Natural killer cell (primary cell): ENCODE measurements at regions not wholly inside any gene's neighbourhood (a gene's known extent, or its start where the extent isn't known, plus 50 kb on each side); places are given as distances from the start of the nearest gene placed in this dataset.

Experiments used
- ATAC-seq, 3 donors: fragments of 150-1000 bp in 2 of 3; fragments of 200-7000 bp in 1 of 3; cut with Tn5 transposase; 1 replicate in 1 of 3; 2 replicates in 2 of 3; pipeline ENCODE4 v1.10.0; 2021; ENCODE audit warnings: mild to moderate bottlenecking in 2 of 3, moderate library complexity in 2 of 3
- DNase-seq, 2 donors: peaks; one replicate each; pipeline versions ENCODE4 v3.0.0 to v3.0.0-alpha.2; 2013 to 2021; ENCODE audit warnings: mixed read lengths in 1 of 2
- H3K27ac ChIP-seq: one replicate; pipeline ENCODE4 v1.5.1; 2013; ENCODE audit warnings: mild to moderate bottlenecking, low read length
- H3K27me3 ChIP-seq: one replicate; pipeline ENCODE4 v1.6.1; 2013; ENCODE audit warnings: low read length; ENCODE audit not compliant: control insufficient read depth, insufficient read depth
- H3K36me3 ChIP-seq: one replicate; pipeline ENCODE4 v1.6.1; 2013; ENCODE audit warnings: low read length; ENCODE audit not compliant: control insufficient read depth, insufficient read depth
- H3K4me1 ChIP-seq: one replicate; pipeline ENCODE4 v1.6.1; 2013; ENCODE audit warnings: low read length; ENCODE audit not compliant: control insufficient read depth, insufficient read depth
- H3K4me3 ChIP-seq: one replicate; pipeline ENCODE4 v1.5.1; 2013; ENCODE audit warnings: low read length
- H3K9me3 ChIP-seq: one replicate; pipeline ENCODE4 v1.6.1; 2013; ENCODE audit warnings: low read length; ENCODE audit not compliant: control insufficient read depth, insufficient read depth
- H3K27ac Mint-ChIP-seq, 2 donors: one replicate each; pipeline ENCODE4 v1.8.0; 2022; ENCODE audit warnings: mild to moderate bottlenecking in 2 of 2, mixed read lengths in 2 of 2, moderate library complexity in 1 of 2
- H3K27me3 Mint-ChIP-seq, 2 donors: one replicate each; pipeline ENCODE4 v1.8.0; 2022; ENCODE audit warnings: low read depth in 2 of 2, mixed read lengths in 2 of 2
- H3K36me3 Mint-ChIP-seq: one replicate; pipeline ENCODE4 v1.8.0; 2022; ENCODE audit warnings: mixed read lengths
- H3K4me1 Mint-ChIP-seq, 2 donors: one replicate each; pipeline ENCODE4 v1.8.0; 2022; ENCODE audit warnings: mixed read lengths in 2 of 2
- H3K4me3 Mint-ChIP-seq: one replicate; pipeline ENCODE4 v1.8.0; 2022; ENCODE audit warnings: mild to moderate bottlenecking, moderate library complexity, mixed read lengths
- H3K9me3 Mint-ChIP-seq, 2 donors: one replicate each; pipeline ENCODE4 v1.8.0; 2022; ENCODE audit warnings: mixed read lengths in 2 of 2
- CTCF ChIP-seq: fragments of 200-600 bp; IDR thresholded peaks from one replicate; pipeline ENCODE4 v1.8.0; 2022; ENCODE audit warnings: antibody characterized with exemption
- WGBS: methylation state at CpG from one replicate; pipeline ENCODE4 v1.1.7; 2013; ENCODE audit warnings: missing lambda C conversion rate; ENCODE audit not compliant: insufficient coverage; 5-methylcytosine and 5-hydroxymethylcytosine counted together
- intact Hi-C: fragments of 100-400 bp; cut with micrococcal nuclease; formaldehyde crosslinking; loops from one replicate; pipeline ENCODE4 v1.14.2; 2022

DNA sequence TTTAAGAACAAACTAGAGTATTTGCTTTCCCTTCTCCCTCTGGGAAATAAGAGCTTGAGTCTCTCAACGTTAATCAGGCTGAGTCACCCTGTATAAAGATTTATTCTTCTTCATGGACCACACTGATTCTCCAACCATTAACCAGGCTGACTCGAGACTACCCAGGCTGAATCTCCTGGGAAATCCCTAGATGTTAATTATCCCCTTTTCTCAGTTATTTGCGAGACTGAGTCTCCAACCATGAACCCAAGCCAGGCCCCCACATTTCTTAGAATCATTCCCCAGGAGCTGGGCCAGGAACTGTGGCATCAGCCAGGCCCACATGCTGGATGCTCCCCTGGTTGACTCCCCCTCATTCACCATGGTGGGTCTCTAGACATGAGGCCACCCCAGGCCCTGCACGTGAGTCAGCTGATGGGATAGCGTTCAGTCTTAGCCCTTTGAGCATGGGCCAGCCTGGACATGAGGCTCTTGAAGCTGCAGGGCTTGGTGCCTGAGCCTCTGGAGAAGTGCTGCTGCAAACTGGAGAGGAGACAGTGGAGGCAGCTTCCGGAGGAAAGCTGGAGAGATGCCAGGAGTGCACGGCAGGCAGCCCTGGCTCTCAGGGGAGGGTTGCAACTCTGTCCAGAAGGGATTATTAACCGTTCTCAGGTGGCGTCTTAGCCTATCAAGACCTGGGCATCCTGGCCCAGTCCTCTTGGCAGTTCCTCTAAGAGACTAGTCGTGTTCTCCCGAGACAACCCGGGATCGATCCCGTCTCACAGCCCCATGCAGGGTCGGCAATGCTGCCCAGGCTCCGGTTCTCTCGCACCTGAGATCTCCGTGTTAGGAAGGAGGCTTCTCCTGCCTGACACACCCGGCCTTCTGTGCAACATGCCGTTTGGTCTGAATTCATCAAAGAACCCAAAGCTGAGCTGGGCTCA lies 296.6 kb downstream of the ADGRD1 start:
- DNase-seq (no peak), ATAC-seq (no peak)
- TF ChIP-seq CTCF = no peak
- Mint-ChIP-seq H3K27me3 (peaks cover 0 to 3% of the 10 kb centered on the region in 2 donors), H3K9me3 (no peaks in the 10 kb centered on the region), H3K27ac (no peak overlapping the region), H3K36me3 (no peaks in the 10 kb centered on the region), H3K4me3 (no peak overlapping the region), H3K4me1 (no peaks in the 10 kb centered on the region)
- H3K27me3 ChIP-seq = no peaks in the 10 kb centered on the region
- no peaks in the 10 kb centered on the region for H3K9me3 ChIP-seq
- H3K27ac ChIP-seq = no peak overlapping the region
- no peak overlapping the region for H3K4me3 ChIP-seq
- 80% methylated on average over 20 of the region's 20 CpGs for WGBS
- H3K4me1 ChIP-seq = no peaks in the 10 kb centered on the region
- intact Hi-C loops = no loop called here
- no peaks in the 10 kb centered on the region for H3K36me3 ChIP-seq

- no peaks in the 10 kb centered on the region for H3K4me1 Mint-ChIP-seq
- 92% methylated on average over 10 of the region's 10 CpGs for WGBS
- no peak overlapping the region for H3K4me3 Mint-ChIP-seq
These were observed 297.2 kb downstream of the ADGRD1 start for GRCh38 chr12:131250951-131251315.

GRCh38 chr12:131251336-131252101 lies 297.8 kb downstream of the ADGRD1 start:
- WGBS = 73% methylated on average over 16 of the region's 16 CpGs
- ATAC-seq (no peak), DNase-seq (no peak)
- H3K4me3 ChIP-seq = no peak overlapping the region
- intact Hi-C loops = no loop called here
- Mint-ChIP-seq H3K4me1 (no peaks in the 10 kb centered on the region), H3K4me3 (no peak overlapping the region), H3K27ac (no peak overlapping the region), H3K36me3 (no peaks in the 10 kb centered on the region), H3K9me3 (no peaks in the 10 kb centered on the region), H3K27me3 (peaks cover 0 to 3% of the 10 kb centered on the region in 2 donors)
- no peaks in the 10 kb centered on the region for H3K27me3 ChIP-seq
- H3K36me3 ChIP-seq = no peaks in the 10 kb centered on the region
- no peaks in the 10 kb centered on the region for H3K4me1 ChIP-seq
- H3K27ac ChIP-seq = no peak overlapping the region
- no peak for TF ChIP-seq CTCF
- no peaks in the 10 kb centered on the region for H3K9me3 ChIP-seq

More at GRCh38 chr12:131250951-131251315, 297.2 kb downstream of the ADGRD1 start:
- intact Hi-C loops = no loop called here
- Histone ChIP-seq H3K27ac (no peak overlapping the region), H3K4me1 (no peaks in the 10 kb centered on the region), H3K27me3 (no peaks in the 10 kb centered on the region), H3K9me3 (no peaks in the 10 kb centered on the region), H3K36me3 (no peaks in the 10 kb centered on the region), H3K4me3 (no peak overlapping the region)
- H3K27me3 Mint-ChIP-seq = peaks cover 0 to 3% of the 10 kb centered on the region in 2 donors
- H3K36me3 Mint-ChIP-seq = no peaks in the 10 kb centered on the region
- DNase-seq (no peak), ATAC-seq (no peak)
- no peaks in the 10 kb centered on the region for H3K9me3 Mint-ChIP-seq
- no peak for TF ChIP-seq CTCF
- H3K27ac Mint-ChIP-seq = no peak overlapping the region
